Type B pancreatic cell (in vitro differentiated cells): ENCODE measurements at regions not wholly inside any gene's neighbourhood (a gene's known extent, or its start where the extent isn't known, plus 50 kb on each side); places are given as distances from the start of the nearest gene placed in this dataset.

Experiments used
- DNase-seq: peaks from one replicate; pipeline ENCODE4 v3.0.0; 2021; ENCODE audit warnings: mixed read lengths; ENCODE audit not compliant: unreplicated experiment; ENCODE audit errors: extremely low spot score
- H3K27ac Mint-ChIP-seq: 2 replicates; pipeline ENCODE4 v1.8.0; 2021; ENCODE audit warnings: mild to moderate bottlenecking, mixed read lengths
- H3K27me3 Mint-ChIP-seq: 2 replicates; pipeline ENCODE4 v1.8.0; 2021; ENCODE audit warnings: mixed read lengths
- H3K36me3 Mint-ChIP-seq: 2 replicates; pipeline ENCODE4 v1.8.0; 2021; ENCODE audit warnings: mixed read lengths
- H3K4me1 Mint-ChIP-seq: one replicate; pipeline ENCODE4 v1.8.0; 2021; ENCODE audit warnings: mixed read lengths; ENCODE audit not compliant: unreplicated experiment
- H3K4me3 Mint-ChIP-seq: 2 replicates; pipeline ENCODE4 v1.8.0; 2021; ENCODE audit warnings: mild to moderate bottlenecking, mixed read lengths
- H3K9me3 Mint-ChIP-seq: 2 replicates; pipeline ENCODE4 v1.8.0; 2021; ENCODE audit warnings: mixed read lengths
- CTCF ChIP-seq: fragments of 200-600 bp; sonication (generic); conservative IDR thresholded peaks from 2 replicates; pipeline ENCODE4 v1.5.0; 2021; ENCODE audit warnings: antibody characterized with exemption, mild to moderate bottlenecking

GRCh38 chr13:107580741-107581412 lies 634.5 kb downstream of the LIG4 start:
- Mint-ChIP-seq H3K27me3 (peaks cover 3% of the 10 kb centered on the region), H3K27ac (no peak overlapping the region), H3K4me1 (no peaks in the 10 kb centered on the region), H3K9me3 (no peaks in the 10 kb centered on the region), H3K4me3 (no peak overlapping the region), H3K36me3 (no peaks in the 10 kb centered on the region)
- DNase-seq, result no peak
- TF ChIP-seq CTCF, result no peak

- Mint-ChIP-seq H3K9me3 (no peaks in the 10 kb centered on the region), H3K27me3 (peaks cover 3% of the 10 kb centered on the region), H3K27ac (no peak overlapping the region), H3K36me3 (no peaks in the 10 kb centered on the region), H3K4me3 (no peak overlapping the region), H3K4me1 (no peaks in the 10 kb centered on the region)
- TF ChIP-seq CTCF, result no peak
- DNase-seq, result no peak
Measured at GRCh38 chr13:107576430-107576829, 638.9 kb downstream of the LIG4 start.

- Mint-ChIP-seq H3K4me1 (no peaks in the 10 kb centered on the region), H3K27me3 (peaks cover 3% of the 10 kb centered on the region), H3K4me3 (no peak overlapping the region), H3K9me3 (no peaks in the 10 kb centered on the region), H3K27ac (no peak overlapping the region), H3K36me3 (no peaks in the 10 kb centered on the region)
- TF ChIP-seq CTCF, result no peak
- DNase-seq, result no peak
Measured at GRCh38 chr13:107574517-107575210, 640.7 kb downstream of the LIG4 start.

- Mint-ChIP-seq H3K27ac (no peak overlapping the region), H3K4me1 (no peaks in the 10 kb centered on the region), H3K9me3 (no peaks in the 10 kb centered on the region), H3K4me3 (no peak overlapping the region), H3K27me3 (peaks cover 3% of the 10 kb centered on the region), H3K36me3 (no peaks in the 10 kb centered on the region)
- no peak for TF ChIP-seq CTCF
- no peak for DNase-seq
Measured at GRCh38 chr13:107573184-107573583, 642.2 kb downstream of the LIG4 start.

GRCh38 chr13:107572156-107572555 lies 643.2 kb downstream of the LIG4 start:
- Mint-ChIP-seq H3K36me3 (no peaks in the 10 kb centered on the region), H3K4me3 (no peak overlapping the region), H3K4me1 (no peaks in the 10 kb centered on the region), H3K9me3 (no peaks in the 10 kb centered on the region), H3K27me3 (no peaks in the 10 kb centered on the region), H3K27ac (no peak overlapping the region)
- no peak for TF ChIP-seq CTCF
- DNase-seq, result no peak
